GM23248 (cell line): ENCODE measurements at regions not wholly inside any gene's neighbourhood (a gene's known extent, or its start where the extent isn't known, plus 50 kb on each side); places are given as distances from the start of the nearest gene placed in this dataset.
"Not testable (repeated sequence)": the region's sequence is repeated elsewhere in the genome, so short reads cannot be mapped to it uniquely, and the experiment has no call there.

Experiments used
- DNase-seq: peaks from one replicate; pipeline ENCODE4 v3.0.0-alpha.2; 2015
- H2AFZ ChIP-seq: fragments of 200-600 bp; sonication (generic); 2 replicates; pipeline ENCODE4 v1.6.1; 2016; ENCODE audit warnings: antibody characterized with exemption
- H3F3A ChIP-seq: fragments of 200-600 bp; sonication (generic); 2 replicates; pipeline ENCODE4 v1.6.1; 2016; ENCODE audit warnings: mild to moderate bottlenecking, antibody characterized with exemption, mixed run types; ENCODE audit not compliant: insufficient read depth
- H3K27ac ChIP-seq: fragments of 200-600 bp; sonication (generic); 2 replicates; pipeline ENCODE4 v1.5.1; 2016; ENCODE audit warnings: mild to moderate bottlenecking
- H3K27me3 ChIP-seq: fragments of 200-600 bp; sonication (generic); replicated peaks from 2 replicates; pipeline ENCODE4 v1.6.1; 2016; ENCODE audit warnings: mild to moderate bottlenecking; ENCODE audit not compliant: insufficient read depth
- H3K36me3 ChIP-seq: fragments of 200-600 bp; sonication (generic); 2 replicates; pipeline ENCODE4 v1.6.1; 2016; ENCODE audit warnings: low read depth, mild to moderate bottlenecking
- H3K4me1 ChIP-seq: fragments of 200-600 bp; sonication (generic); 2 replicates; pipeline ENCODE4 v1.6.1; 2016; ENCODE audit warnings: mild to moderate bottlenecking; ENCODE audit not compliant: insufficient read depth
- H3K4me2 ChIP-seq: fragments of 200-600 bp; sonication (generic); one replicate; pipeline ENCODE4 v1.6.1; 2016; ENCODE audit warnings: mild to moderate bottlenecking; ENCODE audit not compliant: unreplicated experiment
- H3K4me3 ChIP-seq: fragments of 200-600 bp; sonication (generic); 2 replicates; pipeline ENCODE4 v1.5.1; 2016; ENCODE audit warnings: mild to moderate bottlenecking
- H3K79me2 ChIP-seq: fragments of 200-600 bp; sonication (generic); 2 replicates; pipeline ENCODE4 v1.6.1; 2016; ENCODE audit warnings: mild to moderate bottlenecking; ENCODE audit not compliant: insufficient read depth
- H3K9ac ChIP-seq: fragments of 200-600 bp; sonication (generic); 2 replicates; pipeline ENCODE4 v1.6.1; 2016; ENCODE audit warnings: mild to moderate bottlenecking
- H3K9me2 ChIP-seq: fragments of 200-600 bp; sonication (generic); 2 replicates; pipeline ENCODE4 v1.6.1; 2016; ENCODE audit warnings: mixed run types, mild to moderate bottlenecking, moderate library complexity; ENCODE audit not compliant: insufficient read depth
- H3K9me3 ChIP-seq: fragments of 200-600 bp; sonication (generic); one replicate; pipeline ENCODE4 v1.6.1; 2017; ENCODE audit warnings: low read depth
- H4K20me1 ChIP-seq: fragments of 200-600 bp; sonication (generic); 2 replicates; pipeline ENCODE4 v1.6.0; 2016; ENCODE audit not compliant: insufficient read depth
- EZH2 ChIP-seq: fragments of 200-600 bp; sonication (generic); IDR thresholded peaks from 2 replicates; pipeline ENCODE4 v1.6.1; 2018; ENCODE audit warnings: antibody characterized with exemption, mild to moderate bottlenecking; ENCODE audit not compliant: insufficient read depth, poor library complexity, severe bottlenecking
- EZH2phosphoT487 ChIP-seq: fragments of 200-600 bp; sonication (generic); IDR thresholded peaks from 2 replicates; pipeline ENCODE4 v1.6.1; 2018; ENCODE audit warnings: antibody characterized with exemption, moderate library complexity, mild to moderate bottlenecking, low read depth; ENCODE audit not compliant: insufficient read depth
- WGBS, 2 experiments: methylation state at CpG; one replicate each; pipeline ENCODE4 v1.1.6; 2015 to 2017; ENCODE audit warnings: low lambda C conversion rate in 2 of 2, low coverage in 1 of 2; ENCODE audit errors: missing lambda C conversion rate in 2 of 2; 5-methylcytosine and 5-hydroxymethylcytosine counted together
- in situ Hi-C: fragments of 300-500 bp; cut with MboI; formaldehyde crosslinking; loops from 2 replicates; pipeline ENCODE4 v1.15.0; 2020

- in situ Hi-C loops, result no loop called here
Observed at GRCh38 chr7:106569500-106569929, 91.4 kb downstream of the CCDC71L start.

GRCh38 chr7:106568680-106569499, 92.1 kb downstream of the CCDC71L start:
- no peaks in the 10 kb centered on the region for H4K20me1 ChIP-seq
- H3K27ac ChIP-seq, result peak overlapping the region; percentile 67
- H3K9me3 ChIP-seq, result no peaks in the 10 kb centered on the region
- H3K36me3 ChIP-seq, result no peaks in the 10 kb centered on the region
- peak overlapping the region; percentile 29 for H3K9ac ChIP-seq
- H3K4me3 ChIP-seq, result no peak overlapping the region
- H3K4me1 ChIP-seq, result peaks cover 15% of the 10 kb centered on the region
- in situ Hi-C loops, result no loop called here
- H3F3A ChIP-seq, result no peaks in the 10 kb centered on the region
- WGBS, 2 experiments, result 42 to 43% methylated on average over 4 of the region's 4 CpGs
- peak overlapping the region; percentile 76 for H2AFZ ChIP-seq
- no peaks in the 10 kb centered on the region for H3K27me3 ChIP-seq
- peak; percentile 82 for DNase-seq
- peak overlapping the region; percentile 56 for H3K4me2 ChIP-seq
- no peaks in the 10 kb centered on the region for H3K9me2 ChIP-seq
- no peak for TF ChIP-seq EZH2phosphoT487
- no peaks in the 10 kb centered on the region for H3K79me2 ChIP-seq

More at GRCh38 chr7:106569500-106569929, 91.4 kb downstream of the CCDC71L start:
- Histone ChIP-seq H3K9me3 (no peaks in the 10 kb centered on the region), H3K79me2 (no peaks in the 10 kb centered on the region), H3F3A (no peaks in the 10 kb centered on the region), H3K27ac (peak overlapping the region; percentile 67), H3K9ac (no peak overlapping the region), H3K36me3 (no peaks in the 10 kb centered on the region), H3K4me1 (peaks cover 13% of the 10 kb centered on the region), H3K9me2 (no peaks in the 10 kb centered on the region), H3K27me3 (no peaks in the 10 kb centered on the region), H3K4me2 (no peak overlapping the region), H4K20me1 (no peaks in the 10 kb centered on the region), H3K4me3 (no peak overlapping the region), H2AFZ (peak overlapping the region; percentile 76)
- TF ChIP-seq EZH2phosphoT487 (no peak), EZH2 (no peak)
- no peak for DNase-seq
- WGBS, 2 experiments, result 98 to 100% methylated on average over 10 of the region's 10 CpGs

- no peaks in the 10 kb centered on the region for H3K36me3 ChIP-seq
- no peaks in the 10 kb centered on the region for H3K79me2 ChIP-seq
- H3K27me3 ChIP-seq, result no peaks in the 10 kb centered on the region
- TF ChIP-seq EZH2phosphoT487 (no peak), EZH2 (no peak)
- no peaks in the 10 kb centered on the region; the same call in 1 of the 2 replicates for H3F3A ChIP-seq
- peak overlapping the region; percentile 76 for H2AFZ ChIP-seq
- H3K27ac ChIP-seq, result peak overlapping the region; percentile 67
- peak overlapping the region; percentile 29 for H3K9ac ChIP-seq
- no peaks in the 10 kb centered on the region for H3K9me3 ChIP-seq
- no peaks in the 10 kb centered on the region for H4K20me1 ChIP-seq
- WGBS, 2 experiments, result 49 to 50% methylated on average over 2 of the region's 2 CpGs
- H3K4me3 ChIP-seq, result no peak overlapping the region
- H3K4me2 ChIP-seq, result peak overlapping the region; percentile 56
- in situ Hi-C loops, result no loop called here
- H3K4me1 ChIP-seq, result peaks cover 19% of the 10 kb centered on the region
- no peaks in the 10 kb centered on the region for H3K9me2 ChIP-seq
- DNase-seq, result no peak
Observed at GRCh38 chr7:106568002-106568679, 92.8 kb downstream of the CCDC71L start.

- 74 to 79% methylated on average over 15 of the region's 15 CpGs for WGBS, 2 experiments
Observed at GRCh38 chr7:106567204-106568001, 93.6 kb downstream of the CCDC71L start.

More at GRCh38 chr7:106567204-106568001, 93.6 kb downstream of the CCDC71L start:
- H3K36me3 ChIP-seq, H3K4me2 ChIP-seq, H3K9me2 ChIP-seq, in situ Hi-C loops, H3K9me3 ChIP-seq, H3K79me2 ChIP-seq, H4K20me1 ChIP-seq, H3F3A ChIP-seq, H3K27me3 ChIP-seq, H3K27ac ChIP-seq, H3K9ac ChIP-seq, H3K4me3 ChIP-seq, DNase-seq: not testable (repeated sequence)
- Histone ChIP-seq H3K4me1 (peaks cover 19% of the 10 kb centered on the region), H2AFZ (peak overlapping the region; percentile 76; the same call in 1 of the 2 replicates)
